PC-9 (cell line): ENCODE measurements at regions not wholly inside any gene's neighbourhood (a gene's known extent, or its start where the extent isn't known, plus 50 kb on each side); places are given as distances from the start of the nearest gene placed in this dataset.

Experiments used
- BruUV-seq: library from RNA; stranded (reverse); fragments of 400-500 nt; replicated peaks from 2 replicates; lab custom pipeline; 2021; lab: Mats Ljungman, UMichigan
- CTCF ChIA-PET: fragments of 300-600 bp; sonication (Branson Sonifier 250); formaldehyde crosslinking; loops from one replicate; lab custom pipeline; 2022; ENCODE audit warnings: antibody characterized with exemption; lab: Charles Lee
- POLR2A ChIA-PET: fragments of 300-600 bp; sonication (Branson Sonifier 250); formaldehyde crosslinking; loops from one replicate; lab custom pipeline; 2022; ENCODE audit warnings: antibody characterized with exemption; ENCODE audit not compliant: unreplicated experiment; lab: Charles Lee
- DNase-seq, 2 experiments: peaks; one replicate each; pipeline versions ENCODE4 v3.0.0 to v3.0.0-alpha.2; 2015 to 2022; ENCODE audit warnings: mixed read lengths in 1 of 2
- H2AFZ ChIP-seq: fragments of 200-600 bp; sonication (generic); 2 replicates; pipeline ENCODE4 v1.8.1; 2017; ENCODE audit warnings: antibody characterized with exemption
- H3F3A ChIP-seq: fragments of 200-600 bp; sonication (generic); 2 replicates; pipeline ENCODE4 v1.8.1; 2017; ENCODE audit warnings: antibody characterized with exemption, mild to moderate bottlenecking, low read depth; ENCODE audit not compliant: insufficient read depth
- H3K27ac ChIP-seq: fragments of 200-600 bp; sonication (generic); 2 replicates; pipeline ENCODE4 v1.6.1; 2016; ENCODE audit warnings: mixed run types
- H3K27me3 ChIP-seq: fragments of 200-600 bp; sonication (generic); 2 replicates; pipeline ENCODE4 v1.6.1; 2016; ENCODE audit warnings: low read depth, mixed run types; ENCODE audit not compliant: insufficient read depth
- H3K36me3 ChIP-seq: fragments of 200-600 bp; sonication (generic); 2 replicates; pipeline ENCODE4 v1.6.1; 2016; ENCODE audit warnings: low read depth, mixed run types
- H3K4me1 ChIP-seq: fragments of 200-600 bp; sonication (generic); replicated peaks from 2 replicates; pipeline ENCODE4 v1.6.1; 2016; ENCODE audit warnings: mixed run types; ENCODE audit not compliant: insufficient read depth
- H3K4me2 ChIP-seq: fragments of 200-600 bp; sonication (generic); 2 replicates; pipeline ENCODE4 v1.6.1; 2017; ENCODE audit warnings: mixed run types
- H3K4me3 ChIP-seq: fragments of 200-600 bp; sonication (generic); 2 replicates; pipeline ENCODE4 v1.6.1; 2016; ENCODE audit warnings: mixed run types
- H3K79me2 ChIP-seq: fragments of 200-600 bp; sonication (generic); 2 replicates; pipeline ENCODE4 v1.6.1; 2017; ENCODE audit warnings: low read depth, mixed run types
- H3K9me2 ChIP-seq: fragments of 200-600 bp; sonication (generic); 2 replicates; pipeline ENCODE4 v1.8.1; 2017; ENCODE audit warnings: mild to moderate bottlenecking; ENCODE audit not compliant: insufficient read depth
- H3K9me3 ChIP-seq: fragments of 200-600 bp; sonication (generic); 2 replicates; pipeline ENCODE4 v1.8.1; 2016; ENCODE audit warnings: low read depth; ENCODE audit not compliant: insufficient read depth
- H4K20me1 ChIP-seq: fragments of 200-600 bp; sonication (generic); 2 replicates; pipeline ENCODE4 v1.8.1; 2017; ENCODE audit not compliant: insufficient read depth
- CTCF ChIP-seq: fragments of 200-600 bp; sonication (generic); conservative IDR thresholded peaks from 2 replicates; pipeline ENCODE4 v1.6.1; 2017; ENCODE audit warnings: mixed run types, antibody characterized with exemption, mild to moderate bottlenecking, moderate library complexity
- EZH2 ChIP-seq: fragments of 200-600 bp; sonication (generic); IDR thresholded peaks from 2 replicates; pipeline ENCODE4 v1.8.0; 2017; ENCODE audit warnings: antibody characterized with exemption, low read depth
- intact Hi-C: fragments of 100-400 bp; cut with micrococcal nuclease; formaldehyde crosslinking; loops from one replicate; pipeline ENCODE4 v1.10.0; 2022; ENCODE audit not compliant: unreplicated experiment

GRCh38 chr18:75122334-75122958, 86.5 kb downstream of the PTGR3 start:
- Histone ChIP-seq H3K9me2 (no peaks in the 10 kb centered on the region), H2AFZ (no peak overlapping the region), H3K79me2 (no peaks in the 10 kb centered on the region), H3K9me3 (no peaks in the 10 kb centered on the region), H3K4me3 (no peak overlapping the region), H3K4me1 (no peaks in the 10 kb centered on the region), H4K20me1 (no peaks in the 10 kb centered on the region), H3K4me2 (no peak overlapping the region), H3K27me3 (peaks cover 71% of the 10 kb centered on the region), H3F3A (no peaks in the 10 kb centered on the region), H3K36me3 (no peaks in the 10 kb centered on the region), H3K27ac (no peak overlapping the region)
- intact Hi-C loops = no loop called here
- no peak for TF ChIP-seq EZH2
- TF ChIP-seq CTCF = no peak
- POLR2A ChIA-PET = no interaction called here
- BruUV-seq = no TSS peak
- CTCF ChIA-PET = no interaction called here
- DNase-seq = no peak

GRCh38 chr18:75121266-75121665, 87.7 kb downstream of the PTGR3 start:
- TF ChIP-seq EZH2 = no peak
- TF ChIP-seq CTCF = no peak
- H3K4me3 ChIP-seq = no peak overlapping the region

GRCh38 chr18:75120521-75120920, 88.4 kb downstream of the PTGR3 start:
- H3K9me3 ChIP-seq = no peaks in the 10 kb centered on the region
- no peaks in the 10 kb centered on the region for H4K20me1 ChIP-seq
- H3F3A ChIP-seq = no peaks in the 10 kb centered on the region
- no peaks in the 10 kb centered on the region for H3K9me2 ChIP-seq
- peaks cover 77% of the 10 kb centered on the region for H3K27me3 ChIP-seq
- H3K4me3 ChIP-seq = no peak overlapping the region
- no TSS peak for BruUV-seq
- ChIA-PET POLR2A (no interaction called here), CTCF (no interaction called here)
- H3K27ac ChIP-seq = no peak overlapping the region
- no peak for TF ChIP-seq CTCF
- no peak for TF ChIP-seq EZH2
- H3K4me1 ChIP-seq = no peaks in the 10 kb centered on the region
- no peaks in the 10 kb centered on the region for H3K79me2 ChIP-seq
- intact Hi-C loops = no loop called here
- DNase-seq = no peak
- no peaks in the 10 kb centered on the region for H3K36me3 ChIP-seq
- no peak overlapping the region for H2AFZ ChIP-seq
- H3K4me2 ChIP-seq = no peak overlapping the region

More at GRCh38 chr18:75121266-75121665, 87.7 kb downstream of the PTGR3 start:
- no peaks in the 10 kb centered on the region for H3F3A ChIP-seq
- no TSS peak for BruUV-seq
- intact Hi-C loops = no loop called here
- H3K4me1 ChIP-seq = no peaks in the 10 kb centered on the region
- H2AFZ ChIP-seq = no peak overlapping the region
- 0 out of 2 replicates have a peak overlapping the region, but pooled peaks have one; percentile 9 for H3K4me2 ChIP-seq
- H4K20me1 ChIP-seq = no peaks in the 10 kb centered on the region
- H3K36me3 ChIP-seq = no peaks in the 10 kb centered on the region
- no peaks in the 10 kb centered on the region for H3K79me2 ChIP-seq
- no peak for DNase-seq
- H3K9me3 ChIP-seq = no peaks in the 10 kb centered on the region
- H3K27ac ChIP-seq = no peak overlapping the region
- ChIA-PET POLR2A (no interaction called here), CTCF (no interaction called here)
- no peaks in the 10 kb centered on the region for H3K9me2 ChIP-seq
- H3K27me3 ChIP-seq = peaks cover 71% of the 10 kb centered on the region
